SK-MEL-5 (cell line): ENCODE measurements at regions not wholly inside any gene's neighbourhood (a gene's known extent, or its start where the extent isn't known, plus 50 kb on each side); places are given as distances from the start of the nearest gene placed in this dataset.

Experiments
- DNase-seq: peaks from one replicate; pipeline ENCODE4 v3.0.0-alpha.2; 2016; ENCODE audit warnings: low read depth, low spot score
- in situ Hi-C: cut with HindIII; loops from 2 replicates; pipeline ENCODE4 v1.10.0; 2016; ENCODE audit warnings: low sequenced_read_pairs, high pct_unique_total_duplicates, low pct_unique_long_range_greater_than_20kb

DNA sequence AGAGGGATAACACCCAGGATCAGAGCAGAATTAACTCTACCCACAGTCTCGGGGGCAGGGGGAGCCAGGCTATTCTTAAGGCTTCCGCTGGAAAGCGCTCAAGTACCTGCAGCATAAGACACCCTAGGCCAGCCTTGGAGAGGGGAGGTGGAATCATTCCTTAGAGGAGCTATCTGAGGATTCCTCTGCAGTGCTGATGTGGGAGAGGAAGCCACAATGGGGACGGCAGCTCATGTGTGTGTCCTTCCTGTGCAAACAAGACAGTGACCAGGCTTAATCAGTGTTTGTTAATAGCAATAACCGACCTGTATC is 382.2 kb upstream of the CADM1 start:
- no peak for DNase-seq
- in situ Hi-C loops, result no loop called here

DNA sequence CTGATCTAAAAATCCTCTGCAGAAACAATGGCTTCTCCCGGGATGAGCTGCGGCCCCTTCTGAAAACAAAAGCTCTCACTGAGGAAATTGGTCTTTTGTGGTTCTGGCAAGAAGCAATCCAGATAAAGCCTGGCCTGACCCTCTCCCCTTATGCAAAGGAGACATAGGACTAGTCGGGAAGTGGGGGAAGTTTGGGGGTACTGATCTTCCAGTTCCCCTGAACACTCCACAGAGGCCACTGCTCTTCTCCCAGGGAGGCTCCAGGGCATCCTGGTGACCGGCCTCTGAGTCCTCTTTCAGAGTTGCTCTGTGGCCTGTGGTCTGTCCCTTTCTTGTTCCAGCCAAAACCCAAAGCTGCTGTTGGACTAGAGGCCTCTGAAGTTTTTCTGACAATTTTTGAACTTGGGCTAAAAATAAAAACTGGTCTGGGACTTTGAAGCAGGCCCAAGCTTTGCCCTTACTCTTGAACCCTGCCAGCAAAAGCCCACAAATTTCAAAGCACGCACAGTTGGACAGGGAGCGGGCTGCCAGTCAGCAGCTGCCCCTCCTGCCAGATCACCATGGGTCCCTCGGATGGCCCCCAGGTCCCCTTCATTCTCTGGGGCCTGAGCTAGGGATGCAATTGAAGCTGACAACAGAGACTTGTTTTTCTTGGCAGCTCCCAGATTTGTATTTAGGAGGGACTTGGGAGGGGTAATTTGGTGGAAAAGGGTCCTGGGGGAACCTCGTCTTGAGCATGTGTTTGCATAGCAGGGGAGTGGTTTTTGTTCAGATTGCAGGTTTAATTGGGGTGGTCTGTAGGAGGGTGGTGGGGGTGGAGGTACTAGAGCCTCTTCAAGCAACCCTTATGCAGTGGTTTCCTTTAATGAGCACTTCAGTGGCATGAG is 381.6 kb upstream of the CADM1 start:
- in situ Hi-C loops, result no loop called here
- no peak for DNase-seq

DNA sequence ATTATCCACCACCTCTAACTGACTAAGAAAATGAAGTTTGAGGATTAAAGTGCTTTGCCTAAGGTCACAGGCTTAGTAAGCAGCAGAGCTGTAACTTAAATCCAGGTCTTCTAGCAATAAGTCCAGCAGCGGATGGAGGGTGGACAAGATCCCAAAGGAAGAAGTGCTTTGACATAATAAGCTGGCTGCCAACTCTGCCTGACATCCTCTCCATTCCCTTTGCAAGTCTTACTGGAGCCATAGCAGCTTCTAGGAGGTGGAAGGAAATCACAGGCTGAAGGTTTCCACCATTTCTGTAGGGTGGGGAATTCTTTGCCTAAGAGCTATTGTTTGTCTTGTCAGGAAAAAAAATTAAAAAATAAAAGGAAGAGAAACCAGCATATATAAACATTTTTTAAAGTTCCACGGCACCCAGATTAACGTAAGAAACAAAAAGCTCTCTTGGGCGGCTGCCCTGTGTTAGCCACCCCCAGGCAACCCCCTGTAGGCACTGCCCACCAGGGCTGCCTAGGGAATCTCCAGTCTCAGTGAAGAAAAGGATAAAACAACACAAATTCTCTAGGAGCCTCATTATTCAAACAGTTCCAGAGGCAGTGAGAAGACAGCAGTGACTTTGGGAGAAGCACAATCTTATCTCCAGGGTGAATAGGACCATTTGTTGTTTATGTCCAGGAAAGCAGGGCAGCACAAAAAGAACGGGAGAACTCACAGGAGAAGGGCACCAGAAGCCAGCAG is 380.8 kb upstream of the CADM1 start:
- in situ Hi-C loops, result no loop called here

DNA sequence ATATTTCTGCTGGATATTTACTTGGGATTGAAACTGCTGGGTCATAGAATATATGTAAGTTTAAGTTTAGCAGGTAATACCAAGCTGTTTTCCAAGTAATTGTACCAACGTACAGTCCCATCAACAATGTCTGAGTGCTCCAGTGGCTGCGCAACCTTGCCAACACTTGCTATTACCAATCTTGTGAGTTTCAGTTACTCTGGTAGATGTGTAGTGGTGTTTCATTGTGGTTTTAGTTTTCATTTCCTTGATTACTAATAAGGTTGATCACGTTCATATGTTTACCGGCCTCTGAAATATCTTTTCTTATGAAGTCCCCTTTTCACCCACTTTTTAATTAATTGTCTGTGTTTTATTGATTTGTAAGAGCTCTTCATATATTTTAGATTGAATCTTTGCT is 370.6 kb upstream of the CADM1 start:
- DNase-seq, result no peak
- in situ Hi-C loops, result no loop called here

More for the DNA sequence above, 380.8 kb upstream of the CADM1 start:
- no peak for DNase-seq

DNA sequence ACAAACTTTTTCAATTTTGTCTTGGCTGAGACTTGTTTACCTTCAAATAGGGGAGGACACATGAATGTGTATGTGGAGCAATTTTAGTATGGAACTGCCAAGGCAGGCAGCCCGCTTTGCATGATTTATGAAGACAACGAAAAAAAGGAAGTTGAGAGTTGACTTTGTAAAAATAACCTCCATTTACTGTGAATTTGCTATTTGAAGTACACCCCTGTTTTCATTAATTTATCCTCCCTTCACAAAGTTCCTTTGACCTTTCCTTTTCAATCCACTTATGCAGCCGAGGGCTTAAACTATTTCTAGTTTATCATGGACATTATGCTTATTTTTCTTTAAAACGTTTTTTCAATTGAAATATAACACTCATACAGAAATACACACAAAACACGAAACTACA is 369.6 kb upstream of the CADM1 start:
- in situ Hi-C loops, result no loop called here
- DNase-seq, result no peak

DNA sequence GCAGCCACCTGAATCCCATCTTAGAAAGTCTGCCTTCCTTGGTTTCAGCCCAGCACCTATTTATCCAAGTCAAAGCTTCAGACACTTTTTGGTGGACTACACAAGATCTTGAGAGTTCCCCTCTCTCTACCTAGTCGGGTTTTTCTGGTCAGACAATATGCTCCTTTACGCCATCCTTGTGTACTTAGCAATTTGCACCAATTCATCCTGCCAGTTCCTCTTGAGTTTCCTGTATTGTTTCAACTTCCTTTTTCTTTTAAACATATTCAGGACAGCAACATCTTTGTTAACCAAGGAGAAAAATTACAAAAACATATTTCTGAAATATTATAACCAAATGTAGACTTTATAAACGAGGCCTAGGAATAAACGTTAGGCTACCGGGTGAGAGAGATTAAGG is 368.2 kb upstream of the CADM1 start:
- no peak for DNase-seq
- in situ Hi-C loops, result no loop called here

DNA sequence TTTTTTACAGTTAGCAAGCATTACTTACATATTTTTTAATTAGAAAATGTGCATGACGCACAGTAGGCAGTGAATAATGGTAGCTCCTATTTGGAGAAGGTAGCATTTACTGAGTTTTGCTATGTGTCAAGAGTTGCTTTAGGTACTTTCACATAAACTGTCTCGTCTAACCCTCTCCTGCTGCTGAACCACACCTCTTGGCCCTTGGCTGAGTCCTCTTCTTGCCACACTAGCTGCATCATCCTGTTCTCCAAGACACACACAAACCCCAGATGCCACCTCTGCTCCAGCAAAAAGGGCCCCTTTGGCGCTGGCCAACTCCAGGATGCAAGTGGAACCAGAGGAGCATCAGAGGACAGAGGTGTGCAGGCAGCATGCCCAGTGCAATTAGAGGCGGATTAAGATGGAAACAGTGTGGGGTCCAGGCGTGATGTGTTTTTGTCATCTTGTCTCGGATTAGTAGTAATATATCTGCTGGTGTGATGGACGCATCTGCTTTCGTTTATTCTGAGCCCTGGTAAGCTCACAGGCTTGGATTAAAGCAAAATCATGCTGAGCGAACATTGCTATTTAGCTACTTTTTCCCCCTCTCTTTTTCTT is 367.0 kb upstream of the CADM1 start:
- DNase-seq, result no peak
- in situ Hi-C loops, result no loop called here

DNA sequence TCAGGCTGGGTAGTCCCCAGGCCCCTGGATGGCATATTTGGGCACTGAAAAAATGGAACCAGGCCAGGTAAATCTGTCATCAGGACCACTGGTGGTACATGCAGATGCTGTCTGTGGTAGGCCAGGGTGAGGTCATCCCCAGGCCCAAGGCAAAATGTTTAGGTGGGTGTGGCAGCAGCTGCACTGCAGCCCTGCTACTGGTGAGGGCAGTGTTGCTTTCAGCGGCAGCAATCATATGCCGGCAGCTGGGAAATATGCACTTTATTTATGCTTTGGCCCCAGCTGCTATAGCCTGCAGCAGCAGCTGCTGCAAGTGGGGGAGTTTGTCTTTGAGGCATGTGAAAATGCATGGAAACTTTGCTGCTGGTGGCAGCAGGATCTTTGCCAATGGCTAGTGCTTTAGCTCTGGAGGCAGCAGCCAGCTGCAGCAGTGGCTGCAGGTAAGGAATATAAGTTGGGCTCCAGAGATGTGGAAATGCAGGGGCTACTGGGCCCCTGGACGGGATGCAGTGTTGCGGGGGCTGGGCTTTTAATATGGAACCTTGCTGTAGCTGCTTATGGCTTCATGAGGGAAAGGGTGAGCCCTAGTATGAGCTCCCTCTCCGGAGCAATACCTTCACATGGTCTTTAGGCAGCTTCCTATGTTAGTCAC is 365.7 kb upstream of the CADM1 start:
- in situ Hi-C loops, result no loop called here
- peak; percentile 64 for DNase-seq

DNA sequence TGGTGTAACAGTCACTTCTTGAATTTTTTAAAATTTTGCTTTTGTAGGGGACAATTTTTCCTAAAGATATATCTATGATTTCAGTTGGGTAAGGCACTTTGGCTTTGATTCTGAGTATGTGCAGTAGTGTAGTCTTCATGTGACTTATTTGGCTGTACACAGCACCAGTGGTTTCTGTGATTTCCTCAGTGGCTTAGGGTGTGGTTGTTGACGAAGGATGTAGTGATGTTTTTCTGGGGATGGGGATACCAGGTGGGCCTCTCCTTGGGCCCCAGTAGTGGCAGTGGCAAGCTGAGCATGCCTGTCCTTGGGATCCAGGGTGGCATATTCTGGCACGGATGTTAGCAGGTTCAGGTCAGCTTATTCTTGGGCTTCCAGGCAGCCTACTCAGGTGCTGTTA is 364.9 kb upstream of the CADM1 start:
- in situ Hi-C loops, result no loop called here
- DNase-seq, result no peak

DNA sequence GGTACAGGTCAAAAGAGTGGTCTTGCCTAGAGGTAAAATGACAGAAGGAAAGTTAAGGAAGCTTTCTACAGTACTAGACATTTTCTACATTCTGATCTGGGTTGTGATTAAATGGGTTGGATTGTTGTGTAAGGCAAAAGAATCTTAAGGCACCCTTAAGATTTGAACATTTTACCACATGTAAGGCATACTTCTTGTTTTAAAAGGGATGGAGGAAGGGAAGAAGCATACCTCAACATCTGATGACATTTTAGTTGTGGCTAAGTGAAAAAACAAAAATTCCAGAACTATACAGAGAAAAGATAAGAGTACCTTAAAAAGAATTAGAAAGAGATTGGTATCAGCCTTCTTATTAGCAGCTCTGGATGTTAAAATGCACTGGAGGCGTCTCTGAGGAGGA is 356.0 kb upstream of the CADM1 start:
- DNase-seq, result no peak
- in situ Hi-C loops, result no loop called here

DNA sequence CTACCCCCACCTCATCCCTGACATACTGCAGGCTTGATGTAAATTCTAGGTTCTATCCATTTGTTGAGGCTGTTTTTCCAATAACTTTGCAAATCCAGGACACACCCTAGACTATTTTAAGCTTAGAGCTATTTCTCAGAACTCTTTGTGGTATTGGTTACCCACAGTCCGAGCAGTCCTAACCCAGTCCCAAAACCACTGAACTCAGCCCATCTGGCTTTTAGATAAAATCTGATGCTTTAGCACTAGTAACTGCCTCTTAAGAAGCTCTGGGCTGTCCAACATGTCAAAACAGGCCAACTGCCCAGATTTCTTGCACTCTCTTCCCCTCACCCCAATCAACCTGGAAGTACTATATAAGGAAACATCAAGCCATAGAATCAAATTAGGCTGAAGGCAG is 344.4 kb upstream of the CADM1 start:
- no peak for DNase-seq

DNA sequence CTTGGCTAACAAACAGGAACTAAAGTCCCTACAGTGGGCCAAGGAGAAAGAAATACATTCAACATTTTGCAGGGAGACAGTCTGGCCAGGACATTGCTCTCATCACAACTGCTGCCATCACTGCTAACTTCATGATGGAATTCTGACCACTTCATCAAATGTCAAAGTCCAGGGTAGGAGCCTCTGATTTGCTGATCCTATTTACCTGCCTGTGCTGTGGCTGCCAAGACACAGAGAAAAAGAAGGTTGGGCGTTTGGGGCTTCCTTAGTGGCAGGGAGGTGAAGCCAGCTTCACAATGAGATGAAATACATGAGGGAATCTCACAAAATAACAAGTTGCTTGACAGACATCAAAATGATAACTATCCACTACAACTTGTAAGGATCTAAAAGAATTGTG is 343.9 kb upstream of the CADM1 start:
- DNase-seq, result no peak
- in situ Hi-C loops, result no loop called here

More for the DNA sequence above, 344.4 kb upstream of the CADM1 start:
- in situ Hi-C loops, result no loop called here

DNA sequence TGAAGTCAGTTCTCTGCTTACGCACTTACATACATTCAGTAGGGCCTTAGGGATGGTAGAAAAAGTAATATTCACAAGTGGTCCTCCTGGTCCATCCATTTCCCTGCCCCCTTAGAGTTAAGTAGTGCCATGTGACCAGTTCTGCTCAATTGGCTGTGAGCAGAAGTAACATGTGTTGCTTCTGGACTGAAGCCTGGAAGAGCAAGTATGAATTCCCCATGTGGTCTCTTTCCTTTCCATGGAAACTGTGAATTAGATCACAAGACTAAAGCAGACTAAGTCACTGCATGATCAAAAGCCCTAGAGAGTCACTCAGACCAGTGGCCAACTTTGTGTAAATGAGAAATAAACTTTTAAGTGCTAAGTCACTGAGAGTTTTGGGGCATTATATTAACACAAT is 341.7 kb upstream of the CADM1 start:
- in situ Hi-C loops, result no loop called here

DNA sequence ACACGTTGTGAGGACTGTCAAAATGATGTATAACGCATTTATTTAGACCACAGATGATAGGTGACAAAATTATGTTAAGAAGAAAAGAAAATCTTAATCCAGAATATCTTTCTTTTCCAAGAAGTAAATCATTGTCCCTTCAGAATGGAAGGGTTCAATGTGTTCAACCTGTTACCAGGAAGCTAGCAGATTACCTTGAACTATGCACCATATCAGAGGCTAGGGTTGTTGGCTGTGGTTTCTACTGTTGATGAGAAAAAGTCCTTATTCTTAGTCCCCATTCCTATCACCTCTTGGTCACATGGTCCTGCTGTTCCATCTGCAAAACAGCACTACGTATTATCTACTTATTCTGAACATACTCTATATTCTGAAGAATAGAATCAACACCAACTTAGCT is 339.5 kb upstream of the CADM1 start:
- DNase-seq, result no peak
- in situ Hi-C loops, result no loop called here

More for the DNA sequence above, 341.7 kb upstream of the CADM1 start:
- no peak for DNase-seq

DNA sequence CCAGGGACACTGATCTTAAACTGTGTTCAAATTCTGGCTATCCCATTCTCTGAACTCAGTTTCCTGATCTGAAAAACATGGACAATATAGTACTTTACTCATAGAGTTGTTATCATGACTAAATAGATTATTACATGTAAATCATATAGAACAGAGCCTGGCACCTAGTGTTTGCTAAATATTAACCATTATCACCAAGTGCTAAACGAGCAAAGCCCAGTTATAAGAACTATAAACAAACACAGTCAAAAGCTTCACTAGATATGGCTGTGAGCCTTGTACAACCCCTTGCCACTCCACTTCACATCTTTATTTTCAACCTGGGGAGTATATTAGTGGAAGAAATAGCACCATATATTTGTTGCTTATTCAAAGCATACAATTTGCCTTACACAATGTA is 338.9 kb upstream of the CADM1 start:
- in situ Hi-C loops, result no loop called here
- DNase-seq, result no peak

DNA sequence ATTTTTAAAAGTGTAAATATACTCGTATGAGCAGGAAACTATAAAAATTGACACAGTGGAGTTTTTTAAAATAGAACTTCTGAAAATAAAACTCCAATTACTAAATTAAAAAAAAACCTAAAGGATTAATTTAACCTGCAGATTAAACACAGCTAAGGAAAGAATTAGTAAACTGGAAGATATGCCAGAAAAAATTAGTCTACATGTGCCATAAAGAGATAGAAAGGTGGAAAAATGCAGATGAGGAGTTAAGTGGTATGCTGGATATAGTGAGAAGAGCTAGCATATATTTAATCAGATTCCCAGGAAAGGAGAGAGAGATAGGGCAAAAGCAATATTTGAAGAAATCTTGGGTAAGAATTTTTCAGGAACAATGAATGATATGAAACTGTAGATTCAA is 315.8 kb upstream of the CADM1 start:
- in situ Hi-C loops, result no loop called here
- DNase-seq, result no peak

DNA sequence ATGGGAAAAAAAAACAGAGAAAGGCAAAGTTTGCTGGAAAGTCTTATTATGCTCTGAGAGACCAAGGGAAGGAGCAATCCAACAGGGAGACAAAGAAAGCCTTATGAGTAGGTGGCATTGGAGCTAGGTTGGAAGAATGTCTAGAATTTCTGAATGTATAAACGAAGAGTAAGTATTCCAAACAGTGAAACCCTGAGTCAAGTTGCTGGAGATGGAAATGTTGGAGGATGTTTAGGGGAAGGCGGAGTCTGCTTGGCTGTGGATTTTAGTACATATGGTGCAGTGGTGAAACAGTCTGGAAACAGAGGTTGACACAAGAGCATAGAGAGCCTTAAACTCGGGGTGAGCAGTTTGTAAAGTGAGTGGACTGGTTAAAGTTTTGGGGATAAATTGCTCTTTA is 314.8 kb upstream of the CADM1 start:
- in situ Hi-C loops, result no loop called here
- peak; percentile 0 for DNase-seq

DNA sequence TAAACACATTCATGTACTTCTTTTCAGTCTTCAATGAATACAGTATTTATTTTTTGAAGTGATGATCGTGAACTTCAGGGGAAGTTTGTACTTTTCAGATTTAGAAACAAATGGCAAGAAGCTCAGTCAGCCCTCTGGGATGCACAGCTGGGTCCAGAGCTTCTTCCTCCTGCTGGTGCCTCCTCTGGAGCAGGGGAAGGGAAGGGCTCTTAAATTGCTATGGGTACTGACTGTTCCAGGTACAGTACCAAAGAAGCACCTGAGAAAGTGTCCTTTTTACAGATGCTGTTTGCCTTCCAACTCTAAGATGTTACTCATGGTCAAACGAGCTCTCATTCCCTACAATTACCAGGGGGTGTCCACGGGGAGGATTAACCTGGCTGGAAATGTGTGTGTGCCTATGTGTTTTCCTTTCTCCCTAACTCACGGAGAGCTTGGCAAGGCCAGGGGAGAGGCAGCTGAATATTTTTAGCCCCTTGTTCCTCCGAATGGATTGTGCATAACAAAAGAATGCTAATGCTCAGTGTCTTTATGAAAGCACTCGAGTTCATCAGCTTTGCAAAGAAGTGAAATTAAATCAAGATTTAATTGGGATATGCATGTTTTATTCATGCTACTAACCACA is 313.7 kb upstream of the CADM1 start:
- in situ Hi-C loops, result no loop called here

More for the DNA sequence above, 313.7 kb upstream of the CADM1 start:
- no peak for DNase-seq
